ENCODE measurements at regions not wholly inside any gene's neighbourhood (a gene's known extent, or its start where the extent isn't known, plus 50 kb on each side); places are given as distances from the start of the nearest gene placed in this dataset.

- TF ChIP-seq CSDC2 (CRISPR knock-in tag; IDR thresholded peaks at IDR 0.05) (no peak), ZC3H10 (CRISPR knock-in tag; IDR thresholded peaks at IDR 0.05) (no peak), CREB5 (CRISPR knock-in tag; IDR thresholded peaks at IDR 0.05; ENCODE audit: low read depth) (no peak), PATZ1 (CRISPR knock-in tag; IDR thresholded peaks at IDR 0.05; ENCODE audit: borderline replicate concordance) (no peak), SNAI2 (CRISPR knock-in tag; IDR thresholded peaks at IDR 0.05) (no peak), RARB (CRISPR knock-in tag; IDR thresholded peaks at IDR 0.05) (no peak), ZFP30 (CRISPR knock-in tag; IDR thresholded peaks at IDR 0.05) (no peak), TOX (CRISPR knock-in tag; IDR thresholded peaks at IDR 0.05; ENCODE audit: borderline replicate concordance) (no peak), ESRRG (CRISPR knock-in tag; IDR thresholded peaks at IDR 0.05) (no peak)
Observed at GRCh38 chr18:78425019-78425412, 554.6 kb upstream of the SALL3 start.
